Astrocyte (in vitro differentiated cells and primary cell): ENCODE measurements at regions not wholly inside any gene's neighbourhood (a gene's known extent, or its start where the extent isn't known, plus 50 kb on each side); places are given as distances from the start of the nearest gene placed in this dataset.

ENCODE experiments used
- CTCF ChIP-seq: IDR thresholded peaks from 2 replicates; pipeline ENCODE4 v1.5.1; 2011; ENCODE audit warnings: low read depth, mild to moderate bottlenecking, inconsistent platforms, low read length, moderate library complexity; ENCODE audit not compliant: insufficient read depth
- EZH2 ChIP-seq: IDR thresholded peaks from 2 replicates; pipeline ENCODE4 v1.6.1; 2012; ENCODE audit warnings: mild to moderate bottlenecking, low read length, inconsistent platforms; ENCODE audit not compliant: insufficient read depth

- no peak for TF ChIP-seq CTCF
- no peak for TF ChIP-seq EZH2
Measured at GRCh38 chr1:99173900-99174299, 90.4 kb upstream of the PLPPR4 start.
